ENCODE measurements at regions not wholly inside any gene's neighbourhood (a gene's known extent, or its start where the extent isn't known, plus 50 kb on each side); places are given as distances from the start of the nearest gene placed in this dataset.

DNA sequence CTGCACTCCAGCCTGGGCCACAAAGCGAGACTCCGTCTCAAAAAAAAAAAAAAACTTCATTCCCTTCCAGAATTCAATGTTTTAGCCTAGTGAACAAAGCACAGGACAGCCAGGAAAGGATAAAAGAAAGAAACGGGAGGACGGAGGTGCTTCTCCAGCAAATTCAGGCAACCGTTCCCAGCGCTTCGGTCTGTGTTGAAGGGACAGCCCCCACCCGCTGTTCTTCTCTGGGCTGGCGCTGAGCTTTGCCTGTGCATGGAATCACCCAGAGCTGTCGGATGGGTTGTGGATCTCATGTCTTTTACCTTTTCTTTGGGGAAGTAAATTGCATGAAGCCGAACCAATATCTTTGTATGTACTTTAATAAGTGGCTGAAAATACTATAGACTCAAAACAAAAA, 248.4 kb upstream of the IRX2 start:
- Histone ChIP-seq H3K14ac (ENCODE audit: insufficient read length) (no peak overlapping the region), H3K9ac (replicated peaks in 1 of 4; ENCODE audit: extremely low read depth in 1 of 4, low read depth in 3 of 4, low read length in 3 of 4) (no peak overlapping the region), H3K4me3 (ENCODE audit: extremely low read depth in 1 of 4, insufficient read depth in 2 of 4, low read depth in 3 of 4, low read length in 4 of 4) (no peak overlapping the region), H3K27ac (ENCODE audit: low read depth, low read length) (no peak overlapping the region), H3K4me1 (replicated peaks in 1 of 4; ENCODE audit: control insufficient read depth in 3 of 4, insufficient read depth in 4 of 4, low read length in 3 of 4) (no peaks in the 10 kb centered on the region; a peak in 1 of 7 replicates), H3K23me2 (ENCODE audit: low read depth, low read length) (no peaks in the 10 kb centered on the region), H4K8ac (ENCODE audit: extremely low read depth, insufficient read depth, low read length) (no peak overlapping the region), H3K4ac (replicated peaks; ENCODE audit: insufficient read length, low read depth, low read length) (no peak overlapping the region), H2BK20ac (ENCODE audit: low read length) (no peak overlapping the region), H3K56ac (replicated peaks; ENCODE audit: insufficient read length, low read depth, low read length) (no peak overlapping the region), H3K27me3 (replicated peaks in 1 of 4; ENCODE audit: control insufficient read depth in 3 of 4, extremely low read depth in 1 of 4, insufficient read depth in 3 of 4, low read length in 3 of 4) (no peaks in the 10 kb centered on the region), H2AK5ac (ENCODE audit: low read depth, low read length) (no peak overlapping the region), H2BK12ac (ENCODE audit: low read depth, low read length) (no peak overlapping the region), H3K23ac (ENCODE audit: insufficient read length) (no peak overlapping the region), H4K91ac (replicated peaks; ENCODE audit: insufficient read length, low read length) (no peak overlapping the region), H3K79me2 (ENCODE audit: control insufficient read depth in 1 of 2, insufficient read depth in 2 of 2, low read length in 2 of 2) (no peaks in the 10 kb centered on the region), H3K9me3 (ENCODE audit: insufficient read depth in 2 of 2, low read depth in 1 of 2, low read length in 1 of 2) (no peaks in the 10 kb centered on the region; a peak in 1 of 4 replicates), H4K5ac (ENCODE audit: insufficient read length, low read depth, low read length) (no peak overlapping the region), H2BK120ac (replicated peaks; ENCODE audit: low read depth, low read length) (no peak overlapping the region), H2BK5ac (ENCODE audit: low read depth, low read length) (no peak overlapping the region), H2AFZ (ENCODE audit: low read length) (no peak overlapping the region), H3K36me3 (ENCODE audit: control insufficient read depth in 2 of 4, insufficient read depth in 4 of 4, low read length in 3 of 4) (no peaks in the 10 kb centered on the region), H2BK15ac (ENCODE audit: low read length) (no peak overlapping the region), H4K20me1 (replicated peaks in 1 of 2; ENCODE audit: control insufficient read depth in 1 of 2, insufficient read depth in 2 of 2, low read length in 2 of 2) (no peaks in the 10 kb centered on the region), H3K79me1 (ENCODE audit: low read depth, low read length) (no peaks in the 10 kb centered on the region), H3K18ac (ENCODE audit: extremely low read depth, low read length) (no peak overlapping the region), H3K4me2 (ENCODE audit: insufficient read depth in 1 of 2, low read depth in 2 of 2, low read length in 2 of 2) (no peak overlapping the region)
- DNase-seq (ENCODE audit: low read depth in 1 of 2, low spot score in 2 of 2): no peak
- FAIRE-seq: no peak
- POLR2A ChIA-PET (ENCODE audit: partially characterized antibody): no interaction called here
- 85% methylated on average over 11 of the region's 11 CpGs; no CpG with 5 or more reads in 1 of the 2 experiments for WGBS, 2 experiments (ENCODE audit: extremely low coverage in 1 of 2, insufficient coverage in 1 of 2, insufficient read length in 1 of 2, insufficient replicate concordance in 2 of 2, low coverage in 1 of 2, low lambda C conversion rate in 2 of 2, missing lambda C conversion rate in 1 of 2)
- CTCF ChIA-PET (ENCODE audit: partially characterized antibody): interaction anchor here (0.6 to 0.7 kb wide), 2 partner anchors 10 to 87 kb away, joined by 3 read pairs; no protein-coding TSS in a partner anchor
- TF ChIP-seq TCF12 (IDR thresholded peaks at IDR 0.05; ENCODE audit: low read depth, low read length) (no peak), RBBP5 (IDR thresholded peaks at IDR 0.05; ENCODE audit: borderline replicate concordance, low read depth, low read length) (no peak), YY1 (IDR thresholded peaks at IDR 0.05; ENCODE audit: low read depth, low read length) (no peak), SIX5 (IDR thresholded peaks at IDR 0.05; ENCODE audit: low read depth, low read length) (no peak), NANOG (IDR thresholded peaks at IDR 0.05; ENCODE audit: insufficient read depth, low read depth, low read length, poor library complexity, severe bottlenecking) (no peak), CREB1 (IDR thresholded peaks at IDR 0.05) (no peak), MAFK (IDR thresholded peaks at IDR 0.05; ENCODE audit: low read depth, low read length) (no peak), BACH1 (IDR thresholded peaks at IDR 0.05; ENCODE audit: low read length) (no peak), EZH2 (IDR thresholded peaks at IDR 0.05; ENCODE audit: low read depth, low read length, severe bottlenecking) (no peak), PHF8 (conservative IDR thresholded peaks at IDR 0.05; ENCODE audit: low read depth, low read length) (no peak), BRCA1 (IDR thresholded peaks at IDR 0.05; ENCODE audit: low read depth, low read length) (no peak), BCL11A (IDR thresholded peaks at IDR 0.05; ENCODE audit: low read depth in 2 of 2, low read length in 2 of 2) (no peak), ZNF274 (IDR thresholded peaks at IDR 0.05; ENCODE audit: borderline replicate concordance, extremely low read depth, low read length) (no peak)
- TF ChIP-seq, protein P1, sequence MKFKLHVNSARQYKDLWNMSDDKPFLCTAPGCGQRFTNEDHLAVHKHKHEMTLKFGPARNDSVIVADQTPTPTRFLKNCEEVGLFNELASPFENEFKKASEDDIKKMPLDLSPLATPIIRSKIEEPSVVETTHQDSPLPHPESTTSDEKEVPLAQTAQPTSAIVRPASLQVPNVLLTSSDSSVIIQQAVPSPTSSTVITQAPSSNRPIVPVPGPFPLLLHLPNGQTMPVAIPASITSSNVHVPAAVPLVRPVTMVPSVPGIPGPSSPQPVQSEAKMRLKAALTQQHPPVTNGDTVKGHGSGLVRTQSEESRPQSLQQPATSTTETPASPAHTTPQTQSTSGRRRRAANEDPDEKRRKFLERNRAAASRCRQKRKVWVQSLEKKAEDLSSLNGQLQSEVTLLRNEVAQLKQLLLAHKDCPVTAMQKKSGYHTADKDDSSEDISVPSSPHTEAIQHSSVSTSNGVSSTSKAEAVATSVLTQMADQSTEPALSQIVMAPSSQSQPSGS (IDR thresholded peaks at IDR 0.05; ENCODE audit: low read length): no peak
